GM12891 (cell line): ENCODE measurements at regions not wholly inside any gene's neighbourhood (a gene's known extent, or its start where the extent isn't known, plus 50 kb on each side); places are given as distances from the start of the nearest gene placed in this dataset.

Source experiments
- DNase-seq: peaks from one replicate; pipeline ENCODE4 v3.0.0; 2011; ENCODE audit warnings: low spot score; ENCODE audit not compliant: insufficient read length
- FAIRE-seq: peaks from 2 replicates; lab custom pipeline; 2011; peaks lifted over from hg19 to GRCh38; lab: Jason Lieb, UNC
- PAX5 ChIP-seq: IDR thresholded peaks from 2 replicates; pipeline ENCODE4 v1.6.1; 2011; ENCODE audit warnings: low read length, moderate library complexity, mild to moderate bottlenecking; ENCODE audit not compliant: insufficient read depth, severe bottlenecking
- POLR2A ChIP-seq: IDR thresholded peaks from 2 replicates; pipeline ENCODE4 v1.6.1; 2011; ENCODE audit warnings: low read depth, low read length, control low read depth
- POLR2AphosphoS5 ChIP-seq: IDR thresholded peaks from 2 replicates; pipeline ENCODE4 v1.6.1; 2011; ENCODE audit warnings: low read depth, low read length, control low read depth
- POU2F2 ChIP-seq: IDR thresholded peaks from 2 replicates; pipeline ENCODE4 v1.6.1; 2011; ENCODE audit warnings: low read depth, mild to moderate bottlenecking, control low read depth, low read length, moderate library complexity
- SPI1 ChIP-seq: IDR thresholded peaks from 2 replicates; pipeline ENCODE4 v1.6.1; 2011; ENCODE audit warnings: low read depth, low read length, control low read depth
- TAF1 ChIP-seq: IDR thresholded peaks from 2 replicates; pipeline ENCODE4 v1.6.1; 2011; ENCODE audit warnings: low read depth, low read length, control low read depth

DNA sequence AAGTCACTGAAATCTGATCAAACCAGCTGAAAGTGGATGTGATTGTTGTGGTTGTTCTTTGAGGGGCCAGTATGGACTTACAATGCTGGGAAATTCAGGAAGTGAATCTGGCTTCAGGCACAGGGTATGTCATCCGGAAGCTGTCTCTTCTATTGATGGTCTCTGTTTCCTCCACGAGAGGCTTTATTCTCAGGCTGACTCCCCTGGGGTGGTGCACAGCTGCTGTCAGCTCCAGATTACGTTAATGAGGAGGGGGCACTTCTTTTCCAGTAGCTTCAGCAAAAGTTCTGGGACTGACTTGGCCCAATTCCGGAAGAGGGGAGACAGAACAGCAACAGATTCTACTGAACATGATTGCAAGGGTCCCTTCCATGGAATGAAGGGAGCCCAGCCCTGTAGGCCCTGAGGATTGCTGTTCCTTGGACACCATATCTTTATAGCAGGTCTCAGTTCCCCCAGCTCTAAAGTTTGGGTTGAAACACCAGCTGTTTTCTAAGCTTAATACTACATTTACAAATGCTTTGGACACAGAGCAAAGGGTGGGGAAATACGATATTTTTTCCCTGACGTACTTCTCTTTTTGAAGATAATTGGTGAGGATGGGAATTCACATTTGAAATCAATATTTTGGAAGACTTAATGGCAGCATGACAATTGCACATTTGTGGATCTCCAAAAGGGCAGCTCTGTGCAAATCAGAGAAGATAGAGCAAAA, 400.9 kb downstream of the TSN start:
- no peak for TF ChIP-seq POLR2A
- TF ChIP-seq POLR2AphosphoS5: no peak
- TF ChIP-seq PAX5: no peak
- TF ChIP-seq POU2F2: no peak
- TF ChIP-seq TAF1: no peak
- no peak for TF ChIP-seq SPI1
- FAIRE-seq: no peak
- DNase-seq: no peak

DNA sequence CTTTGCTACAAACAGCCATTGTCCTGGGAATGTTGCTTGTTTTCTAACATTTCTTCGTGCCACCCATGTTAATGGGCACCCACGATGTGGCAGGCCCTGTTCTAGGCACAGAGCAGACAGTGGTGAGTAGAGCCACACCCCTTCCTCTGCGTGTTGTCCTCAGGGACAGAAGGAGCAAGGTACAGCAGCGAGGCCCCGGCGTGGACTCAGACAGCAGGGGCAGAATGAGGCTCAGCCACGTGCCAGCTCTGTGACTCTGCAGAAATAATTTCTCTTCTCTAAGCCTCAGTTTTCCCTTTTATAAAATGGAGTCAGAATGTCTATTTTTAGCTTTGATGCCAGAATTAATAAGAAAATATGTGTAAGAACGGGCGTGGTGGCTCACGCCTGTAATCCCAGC, 401.7 kb downstream of the TSN start:
- TF ChIP-seq POU2F2 (no peak), SPI1 (no peak), POLR2AphosphoS5 (no peak), PAX5 (no peak), TAF1 (no peak), POLR2A (no peak)
- FAIRE-seq: no peak
- no peak for DNase-seq

DNA sequence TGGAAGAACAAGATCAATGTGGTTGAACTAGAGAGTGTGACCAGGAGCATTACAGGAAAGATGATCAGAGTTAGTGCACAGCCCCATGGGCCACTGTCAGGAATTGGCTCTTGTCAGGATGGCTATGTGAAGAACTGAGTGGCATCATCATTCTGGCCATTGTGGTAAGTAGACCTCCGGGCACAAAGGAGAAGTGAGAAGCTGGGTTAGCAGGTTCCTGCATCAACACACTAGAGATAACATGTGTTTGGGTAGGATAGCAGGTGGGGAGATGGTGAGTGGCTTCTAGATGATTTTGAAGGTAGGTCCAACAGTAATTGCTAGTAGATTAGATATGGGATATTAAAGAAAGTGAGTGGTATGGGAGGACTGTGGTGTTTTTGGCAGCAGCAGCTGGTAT, 408.2 kb downstream of the TSN start:
- no peak for DNase-seq
- TF ChIP-seq POU2F2 (no peak), SPI1 (no peak), POLR2AphosphoS5 (no peak), PAX5 (no peak), TAF1 (no peak), POLR2A (no peak)
- FAIRE-seq: no peak

DNA sequence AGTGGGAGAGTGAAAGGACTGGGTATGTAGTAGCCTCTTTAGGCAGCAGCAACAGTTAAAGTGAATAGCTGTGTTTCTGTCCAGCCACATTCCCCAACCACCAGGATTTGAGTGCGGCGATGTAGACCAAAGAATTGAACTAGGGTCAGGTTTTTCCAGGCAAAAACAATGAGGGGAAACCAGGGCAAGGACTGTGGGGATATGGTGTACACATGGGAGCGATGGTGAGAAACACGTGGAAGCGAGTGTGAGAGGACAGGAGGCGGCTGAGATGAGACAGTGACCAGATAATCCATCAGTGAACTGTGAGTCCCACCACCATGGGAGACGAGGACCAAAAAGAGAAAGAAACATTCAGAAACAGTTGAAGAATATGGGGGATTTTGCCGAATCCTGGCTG, 409.5 kb downstream of the TSN start:
- DNase-seq (no peak), FAIRE-seq (no peak)
- TF ChIP-seq POLR2A (no peak), PAX5 (no peak), POU2F2 (no peak), TAF1 (no peak), SPI1 (no peak), POLR2AphosphoS5 (no peak)

DNA sequence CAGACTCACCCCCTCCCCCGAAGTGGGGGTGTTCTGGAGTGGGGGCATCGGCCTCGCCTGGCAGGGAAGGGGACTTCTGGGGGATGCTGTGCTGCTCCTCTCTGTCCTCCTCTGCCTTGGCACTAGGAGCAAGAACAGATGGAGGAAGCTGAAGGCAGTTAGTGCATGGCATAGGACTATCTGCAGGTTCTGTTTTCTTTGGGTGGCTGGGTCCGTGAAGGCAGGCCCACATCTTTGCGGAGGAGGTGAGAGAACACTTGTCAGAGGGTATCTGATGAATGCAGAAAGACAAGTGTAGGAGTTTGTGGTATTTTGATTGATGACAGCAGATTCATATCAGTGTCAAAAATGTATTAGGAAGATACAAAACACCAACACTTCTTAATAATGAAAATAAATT, 411.4 kb downstream of the TSN start:
- DNase-seq: no peak

DNA sequence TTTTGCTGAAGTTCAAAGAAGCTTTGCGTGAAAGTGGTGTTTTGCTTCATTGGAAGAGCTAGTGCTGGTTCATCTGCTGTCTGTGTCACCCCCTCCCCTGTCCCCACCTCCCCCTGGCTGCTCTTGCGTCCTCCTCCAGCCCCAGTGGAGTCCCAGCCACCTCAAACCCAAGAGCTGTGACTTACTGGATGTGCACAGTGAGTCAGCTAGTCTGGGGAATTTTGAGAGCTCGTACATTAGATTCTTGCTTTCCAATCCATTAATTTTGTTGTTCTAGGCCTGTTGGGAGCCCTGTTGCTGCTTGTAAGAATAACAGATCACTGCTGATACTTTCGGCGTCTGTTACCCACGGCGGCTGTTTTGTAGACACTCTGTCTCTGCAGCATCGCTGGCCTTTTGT, 412.1 kb downstream of the TSN start:
- no peak for FAIRE-seq
- no peak for DNase-seq
- TF ChIP-seq POU2F2 (no peak), PAX5 (no peak), POLR2A (no peak), POLR2AphosphoS5 (no peak), SPI1 (no peak), TAF1 (no peak)

More for the DNA sequence above, 411.4 kb downstream of the TSN start:
- TF ChIP-seq POLR2A: no peak
- no peak for TF ChIP-seq TAF1
- no peak for TF ChIP-seq PAX5
- no peak for TF ChIP-seq POLR2AphosphoS5
- TF ChIP-seq POU2F2: no peak
- no peak for TF ChIP-seq SPI1
- no peak for FAIRE-seq

DNA sequence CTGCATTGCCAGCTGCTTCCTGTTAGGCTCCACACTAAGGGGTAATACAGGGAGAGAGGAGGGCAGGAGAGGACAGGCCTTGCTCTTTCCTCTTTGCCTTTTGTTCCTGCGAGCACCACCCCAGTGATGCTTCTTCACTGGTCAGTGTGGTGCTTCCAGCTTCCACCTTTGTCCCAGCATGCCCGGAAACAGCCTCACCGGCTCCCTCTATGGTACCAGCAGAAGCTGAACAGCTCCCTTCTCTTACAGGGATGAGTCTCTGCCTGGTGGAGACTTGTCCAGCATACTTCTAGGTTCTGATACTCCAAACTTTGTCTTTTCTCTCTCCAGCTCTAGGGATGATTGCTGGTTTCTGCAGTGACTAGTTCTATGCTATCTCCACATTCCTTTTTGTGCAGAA, 413.3 kb downstream of the TSN start:
- no peak for FAIRE-seq
- DNase-seq: no peak
- no peak for TF ChIP-seq POLR2A
- TF ChIP-seq SPI1: no peak
- no peak for TF ChIP-seq PAX5
- no peak for TF ChIP-seq POLR2AphosphoS5
- no peak for TF ChIP-seq POU2F2
- TF ChIP-seq TAF1: no peak

DNA sequence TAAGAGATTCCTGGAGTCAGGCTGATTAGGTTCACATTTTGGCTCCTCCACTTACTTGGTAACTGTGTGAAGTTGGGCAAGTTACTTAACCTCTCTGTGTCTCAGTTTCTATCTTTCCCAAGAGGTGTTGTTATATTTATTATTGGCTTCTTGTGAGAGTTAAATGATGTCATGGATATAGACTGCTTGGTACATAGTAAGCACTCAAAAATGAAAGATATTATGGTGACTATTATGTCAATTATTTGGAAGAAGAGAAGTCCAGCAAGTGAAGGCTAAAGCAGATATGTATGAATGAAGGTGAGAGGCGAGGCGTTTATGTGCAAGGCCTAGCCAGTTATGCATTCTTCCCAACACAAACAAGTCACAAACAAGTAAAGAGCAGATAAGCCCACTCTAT, 417.4 kb downstream of the TSN start:
- no peak for FAIRE-seq
- TF ChIP-seq TAF1 (no peak), PAX5 (no peak), POLR2AphosphoS5 (no peak), POLR2A (no peak), POU2F2 (no peak), SPI1 (no peak)

DNA sequence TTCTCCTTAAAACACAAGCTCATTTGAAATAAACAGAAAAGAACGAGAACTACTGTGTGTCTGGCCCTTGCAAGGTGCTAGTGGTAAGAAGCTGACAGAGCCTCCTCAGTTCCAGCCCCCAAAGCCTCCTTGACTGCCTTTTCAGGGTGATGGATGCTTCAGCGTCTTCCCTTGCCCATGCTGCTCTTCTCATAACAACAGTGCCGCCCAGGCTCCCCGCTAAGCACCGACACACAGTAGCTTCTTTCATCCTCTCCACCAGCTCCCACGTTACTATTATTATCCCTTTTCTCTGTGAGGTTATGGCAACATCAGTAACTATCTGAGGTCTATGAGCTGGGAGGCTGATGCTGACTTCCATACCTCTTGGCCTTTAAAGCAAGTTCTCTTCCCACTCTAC, 418.6 kb downstream of the TSN start:
- no peak for DNase-seq
- no peak for TF ChIP-seq POLR2AphosphoS5
- no peak for TF ChIP-seq SPI1
- TF ChIP-seq PAX5: no peak
- no peak for TF ChIP-seq POLR2A
- TF ChIP-seq POU2F2: no peak
- no peak for TF ChIP-seq TAF1
- FAIRE-seq: no peak

More for the DNA sequence above, 417.4 kb downstream of the TSN start:
- DNase-seq: no peak
